GM12878 (cell line): ENCODE measurements at regions not wholly inside any gene's neighbourhood (a gene's known extent, or its start where the extent isn't known, plus 50 kb on each side); places are given as distances from the start of the nearest gene placed in this dataset.

Source experiments
- CREM ChIP-seq: IDR thresholded peaks from 2 replicates; pipeline ENCODE4 v1.6.1; 2014; ENCODE audit warnings: antibody characterized with exemption, low read depth
- CTCF ChIP-seq, 3 experiments: IDR thresholded peaks in 2 of 3; conservative IDR thresholded peaks in 1 of 3; 2 replicates each; pipeline ENCODE4 v1.5.1; 2011; ENCODE audit warnings: low read depth in 3 of 3, low read length in 3 of 3, mild to moderate bottlenecking in 3 of 3, control low read depth in 2 of 3, moderate library complexity in 2 of 3, inconsistent platforms in 1 of 3, mixed read lengths in 1 of 3; ENCODE audit not compliant: control insufficient read depth in 2 of 3, insufficient read depth in 1 of 3; ENCODE audit errors: extremely low read depth in 1 of 3
- HCFC1 ChIP-seq: fragments of 150-350 bp; IDR thresholded peaks from 2 replicates; pipeline ENCODE4 v1.6.1; 2014; ENCODE audit warnings: low read length
- MXI1 ChIP-seq: fragments of 150-350 bp; IDR thresholded peaks from 2 replicates; pipeline ENCODE4 v1.6.1; 2011; ENCODE audit warnings: low read depth, mild to moderate bottlenecking, inconsistent platforms, low read length, improper control_type of control experiment

- no peak for TF ChIP-seq CTCF (IDR thresholded peaks at IDR 0.05 in 2 of 3, conservative IDR thresholded peaks at IDR 0.05 in 1 of 3; ENCODE audit: control insufficient read depth in 2 of 3, extremely low read depth in 1 of 3, insufficient read depth in 1 of 3, low read depth in 3 of 3, low read length in 3 of 3)
- TF ChIP-seq CREM: no peak
- no peak for TF ChIP-seq HCFC1
- TF ChIP-seq MXI1: no peak
Measured at GRCh38 chr19:31730270-31730669, 381.0 kb upstream of the TSHZ3 start.
